ENCODE measurements at regions not wholly inside any gene's neighbourhood (a gene's known extent, or its start where the extent isn't known, plus 50 kb on each side); places are given as distances from the start of the nearest gene placed in this dataset.

DNA sequence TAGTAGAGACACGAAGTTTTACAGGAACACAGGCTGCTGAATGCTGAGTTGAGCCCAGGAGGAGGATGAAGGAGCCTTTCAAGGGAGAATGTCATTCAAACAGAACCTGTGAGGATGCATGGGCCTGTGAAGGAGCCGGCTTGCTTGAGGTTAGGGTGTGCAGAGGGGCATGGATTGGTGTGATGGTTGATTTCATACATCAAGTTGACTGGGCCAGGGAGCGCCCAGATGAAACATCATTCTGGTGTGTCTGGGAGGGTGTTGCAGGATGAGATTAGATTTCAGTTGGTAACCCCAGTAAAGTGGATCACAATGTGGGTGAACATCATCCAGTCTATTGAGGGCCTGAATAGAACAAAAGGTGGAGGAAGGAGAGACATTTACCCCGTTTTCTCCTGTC is 243.6 kb downstream of the EDEM1 start:
- H3K9me3 ChIP-seq, result no peaks in the 10 kb centered on the region
- no peak overlapping the region for H3K4me3 ChIP-seq
- H3K27me3 ChIP-seq, result no peaks in the 10 kb centered on the region
- DNase-seq, result no peak
- no peaks in the 10 kb centered on the region for H3K36me3 ChIP-seq

DNA sequence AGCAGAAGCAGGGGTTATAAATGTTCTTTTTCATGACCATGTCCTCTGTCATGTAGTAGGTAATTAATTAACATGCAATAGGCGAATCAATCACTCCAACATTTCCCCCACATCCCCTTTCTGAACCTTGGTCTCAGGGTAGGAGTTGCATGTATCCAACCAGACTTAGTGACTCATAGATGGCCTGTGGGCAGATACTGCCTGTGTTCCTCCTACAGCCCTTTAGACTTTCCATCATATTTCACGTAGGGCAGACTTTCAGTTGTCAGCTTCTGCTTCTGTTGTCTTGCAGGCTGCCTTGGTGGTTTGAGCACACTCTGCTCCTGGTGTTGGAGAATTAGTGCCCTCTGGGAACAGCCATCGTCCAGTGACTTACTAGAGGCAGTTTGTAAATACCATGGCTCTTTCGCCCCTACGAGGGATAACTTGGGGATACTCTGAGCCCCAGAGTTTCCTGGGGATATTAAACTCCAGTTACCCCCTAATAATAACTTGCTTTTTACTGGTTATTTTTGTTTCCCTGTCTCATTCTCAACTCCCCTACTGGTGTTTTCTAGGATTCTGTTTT is 244.4 kb downstream of the EDEM1 start:
- no peak for DNase-seq
- H3K9me3 ChIP-seq, result no peaks in the 10 kb centered on the region
- H3K36me3 ChIP-seq, result no peaks in the 10 kb centered on the region
- no peak overlapping the region for H3K4me3 ChIP-seq
- no peaks in the 10 kb centered on the region for H3K27me3 ChIP-seq

DNA sequence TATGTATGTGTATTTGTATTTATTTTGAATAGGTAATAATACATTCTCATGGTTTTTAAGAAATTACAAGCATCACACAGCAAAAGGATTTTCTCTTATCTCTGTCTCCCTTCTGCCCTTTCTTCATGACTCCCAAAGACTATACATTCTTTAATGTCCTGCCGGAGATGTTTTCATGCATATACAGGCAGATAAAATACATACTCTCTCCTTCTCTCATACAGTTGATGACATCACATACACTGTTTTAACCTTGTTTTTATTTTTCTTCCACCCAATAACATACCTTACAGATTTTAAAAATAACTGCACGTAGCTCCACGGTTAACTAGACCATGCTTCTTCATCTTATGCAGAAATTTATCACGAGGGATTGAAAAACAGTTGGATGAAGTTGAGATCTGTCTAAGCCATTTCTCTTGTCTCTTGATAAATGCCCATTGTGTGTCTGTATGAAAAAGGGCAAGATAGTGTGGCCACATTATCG is 249.8 kb downstream of the EDEM1 start:
- Histone ChIP-seq H3K9me3 (no peaks in the 10 kb centered on the region), H3K36me3 (no peaks in the 10 kb centered on the region), H3K4me3 (no peak overlapping the region), H3K27me3 (no peaks in the 10 kb centered on the region)
- DNase-seq, result no peak

DNA sequence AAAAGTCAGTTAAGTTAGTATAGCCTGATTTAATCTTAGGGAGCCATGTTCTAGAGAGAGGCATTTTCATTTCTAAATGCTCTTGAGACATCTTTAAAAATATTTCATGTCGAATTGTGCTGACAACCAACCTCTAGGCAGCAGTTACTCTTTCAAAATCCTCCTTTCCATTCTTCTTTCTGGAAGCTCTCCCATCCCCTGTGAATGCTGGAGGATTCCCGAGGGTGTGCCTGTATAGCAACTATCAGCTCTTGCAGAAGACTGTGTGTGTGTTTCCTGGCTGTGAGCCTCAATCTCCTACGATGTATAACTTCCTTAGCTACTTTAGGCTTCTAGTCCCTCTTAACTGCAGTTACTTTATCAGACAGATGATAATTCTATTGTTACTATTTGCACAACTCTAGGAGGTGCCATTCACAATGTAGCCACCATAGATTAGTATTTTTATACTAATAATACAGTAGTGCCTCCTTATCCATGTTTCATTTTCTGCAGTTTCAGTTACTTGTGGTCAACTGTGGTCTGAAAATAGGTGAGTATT is 250.3 kb downstream of the EDEM1 start:
- Histone ChIP-seq H3K36me3 (no peaks in the 10 kb centered on the region), H3K4me3 (no peak overlapping the region), H3K9me3 (no peaks in the 10 kb centered on the region), H3K27me3 (no peaks in the 10 kb centered on the region)
- no peak for DNase-seq

DNA sequence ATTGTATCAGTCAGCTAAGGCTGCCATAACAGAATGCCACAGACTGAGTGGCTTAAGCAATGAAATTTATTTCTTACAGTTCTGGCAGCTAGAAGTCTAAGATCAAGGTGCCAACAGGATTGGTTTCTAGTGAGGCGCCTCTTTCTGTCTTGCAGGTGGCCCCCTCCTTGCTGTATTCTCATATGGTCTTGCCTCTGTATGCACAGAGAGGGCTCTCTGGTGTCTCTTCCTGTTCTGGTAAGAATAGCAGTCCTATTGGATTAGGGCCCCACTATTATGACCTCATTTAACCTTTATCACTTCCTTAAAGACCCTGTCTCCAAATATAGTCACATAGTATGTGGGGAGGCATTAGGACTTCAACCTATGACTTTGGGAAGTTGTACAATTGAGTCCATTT is 253.9 kb downstream of the EDEM1 start:
- Histone ChIP-seq H3K36me3 (no peaks in the 10 kb centered on the region), H3K9me3 (no peaks in the 10 kb centered on the region), H3K4me3 (no peak overlapping the region), H3K27me3 (no peaks in the 10 kb centered on the region)
- DNase-seq, result no peak

DNA sequence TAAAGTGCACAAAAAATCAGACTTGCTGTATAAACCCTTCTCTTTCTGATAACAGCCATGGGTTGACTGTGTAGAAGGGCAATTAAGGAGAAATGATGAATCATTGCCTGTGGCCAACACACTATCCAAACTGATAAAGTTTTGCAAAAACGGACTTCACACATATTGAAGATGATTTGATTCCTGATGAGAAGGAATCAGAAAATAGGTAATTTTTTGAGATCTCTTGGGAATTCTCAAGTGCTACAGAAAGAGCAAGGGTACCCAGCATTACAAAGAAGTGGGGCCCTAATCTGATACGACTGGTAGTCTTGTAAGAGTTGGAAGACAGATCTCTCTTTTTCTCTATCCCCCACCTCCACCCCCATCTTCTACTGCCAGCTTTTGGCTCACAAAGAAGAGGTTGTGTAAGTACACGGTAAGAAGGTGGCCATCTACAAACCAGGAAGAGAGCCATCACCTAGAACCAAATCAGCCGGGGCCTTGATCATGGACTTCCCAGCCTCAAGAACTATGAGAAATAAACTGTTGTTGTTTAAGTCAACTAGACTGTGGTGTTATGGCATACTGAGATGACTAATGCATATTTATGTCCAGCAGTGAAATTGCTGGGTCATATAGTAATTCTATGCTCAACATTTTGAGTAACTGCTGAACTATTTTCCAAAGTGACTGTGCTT is 254.7 kb downstream of the EDEM1 start:
- no peaks in the 10 kb centered on the region for H3K9me3 ChIP-seq
- H3K36me3 ChIP-seq, result no peaks in the 10 kb centered on the region
- no peaks in the 10 kb centered on the region for H3K27me3 ChIP-seq
- no peak for DNase-seq
- H3K4me3 ChIP-seq, result no peak overlapping the region

DNA sequence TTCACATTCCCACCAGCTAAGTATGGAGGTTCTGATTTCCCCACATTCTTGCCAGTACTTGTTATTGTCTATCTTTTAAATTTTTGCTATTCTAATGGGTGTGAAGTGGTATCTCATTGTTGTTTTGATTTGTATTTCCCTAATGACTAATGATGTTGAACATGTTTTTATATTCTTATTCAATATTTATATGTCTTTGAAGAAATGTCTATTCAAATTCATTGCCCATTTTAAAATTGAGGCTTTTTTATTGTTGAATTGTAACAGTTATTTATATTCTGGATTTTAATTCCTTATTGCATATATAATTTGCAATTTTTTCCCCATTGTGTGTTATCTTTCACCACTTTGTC is 255.3 kb downstream of the EDEM1 start:
- no peaks in the 10 kb centered on the region for H3K36me3 ChIP-seq
- DNase-seq, result no peak

DNA sequence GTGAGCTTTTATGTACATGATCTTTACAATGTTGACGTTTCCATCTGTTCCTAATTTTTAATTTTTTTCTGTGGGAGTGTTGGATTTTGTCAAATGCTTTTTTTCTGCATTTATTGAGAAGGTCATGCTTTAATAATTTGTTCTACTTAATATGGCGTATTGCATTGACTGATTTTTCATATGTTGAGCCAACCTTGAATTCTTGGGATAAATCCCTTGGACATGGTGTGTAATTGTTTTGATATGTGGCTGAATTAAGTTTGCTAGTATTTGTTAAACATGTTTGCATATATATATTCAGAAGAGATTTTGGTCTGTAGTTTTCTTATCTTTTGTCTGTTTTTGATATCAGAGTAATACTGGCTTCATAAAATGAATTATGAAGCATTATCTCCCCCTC is 256.7 kb downstream of the EDEM1 start:
- DNase-seq, result no peak
- Histone ChIP-seq H3K9me3 (no peaks in the 10 kb centered on the region), H3K36me3 (no peaks in the 10 kb centered on the region), H3K4me3 (no peak overlapping the region), H3K27me3 (no peaks in the 10 kb centered on the region)

More for the DNA sequence above, 255.3 kb downstream of the EDEM1 start:
- Histone ChIP-seq H3K27me3 (no peaks in the 10 kb centered on the region), H3K9me3 (no peaks in the 10 kb centered on the region), H3K4me3 (no peak overlapping the region)

DNA sequence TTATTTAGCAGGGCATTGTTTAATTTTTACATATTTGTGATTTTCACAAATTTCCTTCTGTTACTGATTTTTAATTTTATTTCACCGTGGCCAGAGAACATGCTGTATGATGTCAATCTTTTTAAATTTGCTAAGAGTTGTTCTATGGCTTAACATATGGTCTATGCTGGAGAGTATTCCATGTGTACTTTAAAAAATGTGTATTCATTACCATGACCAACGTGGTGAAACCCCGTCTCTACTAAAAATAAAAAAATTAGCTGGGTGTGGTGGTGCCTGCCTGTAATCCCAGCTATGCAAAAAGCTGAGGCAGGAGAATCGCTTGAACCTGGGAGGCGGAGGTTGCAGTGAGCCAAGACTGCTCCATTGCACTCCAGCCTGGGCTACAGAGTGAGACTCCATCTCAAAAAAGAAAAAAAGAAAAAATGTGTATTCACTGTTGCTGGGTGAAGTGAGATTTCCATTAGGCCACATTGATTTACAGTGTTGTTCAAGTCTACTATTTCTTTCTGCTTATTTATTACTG is 258.2 kb downstream of the EDEM1 start:
- Histone ChIP-seq H3K9me3 (no peaks in the 10 kb centered on the region), H3K4me3 (no peak overlapping the region), H3K27me3 (no peaks in the 10 kb centered on the region), H3K36me3 (no peaks in the 10 kb centered on the region)
- DNase-seq, result no peak

DNA sequence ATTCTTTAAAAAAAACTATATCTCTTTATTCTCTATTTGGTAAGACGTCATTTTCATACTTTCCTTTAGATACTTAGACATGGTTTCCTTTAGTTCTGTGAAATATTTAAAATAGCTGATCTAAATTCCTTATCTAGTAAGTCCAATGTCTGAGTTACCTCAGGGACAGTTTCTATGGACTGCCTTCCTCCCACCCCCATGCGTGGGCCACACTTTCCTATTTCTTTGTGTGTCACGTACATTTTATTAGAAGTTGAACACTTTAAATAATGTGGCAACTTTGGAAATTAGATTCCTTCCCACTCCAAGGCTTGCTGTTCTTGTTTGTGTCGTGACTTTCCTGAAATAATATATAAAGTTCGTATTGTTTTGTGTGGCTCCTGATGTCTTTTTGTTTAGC is 260.7 kb downstream of the EDEM1 start:
- H3K4me3 ChIP-seq, result no peak overlapping the region
- H3K27me3 ChIP-seq, result no peaks in the 10 kb centered on the region
- DNase-seq, result no peak
- no peaks in the 10 kb centered on the region for H3K36me3 ChIP-seq
- no peaks in the 10 kb centered on the region for H3K9me3 ChIP-seq

DNA sequence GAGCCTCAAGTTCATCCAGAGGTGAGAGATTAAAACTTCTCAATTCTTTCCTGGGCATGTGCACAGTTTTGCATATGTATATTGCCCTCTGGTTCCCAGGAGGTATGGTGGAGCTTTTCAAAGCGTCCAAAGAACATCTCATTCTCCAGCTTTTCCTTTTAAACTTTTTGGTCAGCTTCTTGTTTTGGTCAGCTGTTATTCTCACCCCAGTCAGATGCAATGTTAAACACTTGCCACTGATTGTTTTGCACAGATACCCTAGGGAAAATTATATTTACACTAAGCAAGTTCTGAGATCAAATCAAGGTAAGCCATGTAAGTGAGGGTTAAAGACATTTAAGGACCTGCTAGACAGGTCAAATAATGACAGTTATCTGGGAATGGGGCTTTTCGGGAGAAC is 261.3 kb downstream of the EDEM1 start:
- no peaks in the 10 kb centered on the region for H3K27me3 ChIP-seq
- H3K36me3 ChIP-seq, result no peaks in the 10 kb centered on the region
- H3K4me3 ChIP-seq, result no peak overlapping the region
- no peak for DNase-seq
- no peaks in the 10 kb centered on the region for H3K9me3 ChIP-seq

DNA sequence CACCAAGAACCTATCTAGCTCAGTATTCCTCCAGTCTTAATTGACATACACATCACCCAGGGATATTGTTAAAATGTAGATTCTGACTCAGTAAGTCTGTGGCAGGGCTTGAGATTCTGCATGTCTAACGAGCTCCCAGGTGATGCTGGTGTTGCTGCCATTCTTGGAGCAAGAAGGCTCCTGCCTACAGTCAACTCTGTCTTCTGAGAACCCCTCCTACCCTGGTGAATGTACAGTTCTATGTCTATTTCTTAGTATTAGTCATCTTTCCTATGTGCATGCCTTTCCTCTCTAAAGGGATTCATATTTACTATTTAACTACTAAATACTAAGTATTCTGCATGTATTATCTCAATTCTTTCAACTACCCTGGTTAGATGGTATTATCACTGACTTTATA is 268.7 kb downstream of the EDEM1 start:
- no peaks in the 10 kb centered on the region for H3K9me3 ChIP-seq
- H3K4me3 ChIP-seq, result no peak overlapping the region
- no peaks in the 10 kb centered on the region for H3K27me3 ChIP-seq
- no peaks in the 10 kb centered on the region for H3K36me3 ChIP-seq
- no peak for DNase-seq

DNA sequence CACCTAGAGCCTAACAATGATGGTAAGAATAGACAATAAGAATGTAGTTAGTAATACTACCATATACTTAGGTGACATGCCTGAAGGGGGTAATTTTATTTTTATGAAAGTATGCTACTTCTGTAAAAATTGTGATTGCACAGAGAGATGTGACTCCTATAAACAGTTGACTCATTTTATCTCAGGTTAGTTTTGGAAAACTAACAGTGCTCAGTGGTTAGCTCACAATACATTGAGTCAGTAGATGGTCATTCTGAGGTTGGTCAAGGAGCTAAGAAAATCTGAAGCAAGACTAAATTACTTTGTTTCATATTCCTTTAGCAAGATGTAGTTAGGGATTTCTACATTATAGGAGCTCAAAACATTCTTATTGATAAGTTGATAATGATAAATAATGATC is 271.0 kb downstream of the EDEM1 start:
- Histone ChIP-seq H3K27me3 (no peaks in the 10 kb centered on the region), H3K4me3 (no peak overlapping the region), H3K9me3 (no peaks in the 10 kb centered on the region), H3K36me3 (no peaks in the 10 kb centered on the region)
- no peak for DNase-seq

DNA sequence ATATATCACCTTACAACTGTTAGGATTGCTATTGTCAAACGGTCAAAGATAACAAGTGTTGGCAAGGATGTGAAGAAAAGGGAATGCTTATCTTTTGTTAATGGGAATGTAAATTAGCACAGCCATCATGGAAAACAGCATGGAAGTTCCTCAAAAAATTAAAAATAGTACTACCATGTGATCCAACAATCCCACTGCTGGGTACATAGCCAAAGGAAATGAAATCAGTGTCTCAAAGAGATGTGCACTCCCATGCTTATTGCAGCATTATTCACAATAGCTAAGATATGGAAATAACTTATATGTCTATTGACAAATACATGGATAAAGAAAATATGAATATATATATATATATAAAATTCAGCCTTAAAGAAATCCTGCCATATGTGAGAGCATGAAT is 274.6 kb downstream of the EDEM1 start:
- no peak for DNase-seq
- H3K36me3 ChIP-seq, result no peaks in the 10 kb centered on the region
- no peaks in the 10 kb centered on the region for H3K9me3 ChIP-seq
- no peaks in the 10 kb centered on the region for H3K27me3 ChIP-seq
- no peak overlapping the region for H3K4me3 ChIP-seq

DNA sequence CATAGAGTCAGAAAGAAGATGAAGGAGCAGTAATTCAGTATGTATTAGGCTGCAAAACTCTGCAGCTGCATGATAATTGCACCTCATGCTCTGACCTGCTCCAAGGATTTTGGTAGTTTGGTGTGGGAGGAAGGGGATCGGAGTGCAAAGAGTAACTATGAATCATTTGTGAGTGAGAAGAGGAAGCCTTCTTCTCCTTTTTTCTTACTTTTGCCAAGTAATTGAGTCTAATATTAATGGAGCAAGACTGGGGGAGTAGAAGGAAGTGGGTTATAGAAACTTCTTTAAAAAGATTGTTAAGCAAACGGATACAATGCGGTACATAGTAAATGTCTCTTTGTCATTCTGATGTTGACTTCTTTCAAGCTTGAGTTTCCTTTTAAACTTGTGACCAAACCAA is 276.5 kb downstream of the EDEM1 start:
- no peaks in the 10 kb centered on the region for H3K9me3 ChIP-seq

DNA sequence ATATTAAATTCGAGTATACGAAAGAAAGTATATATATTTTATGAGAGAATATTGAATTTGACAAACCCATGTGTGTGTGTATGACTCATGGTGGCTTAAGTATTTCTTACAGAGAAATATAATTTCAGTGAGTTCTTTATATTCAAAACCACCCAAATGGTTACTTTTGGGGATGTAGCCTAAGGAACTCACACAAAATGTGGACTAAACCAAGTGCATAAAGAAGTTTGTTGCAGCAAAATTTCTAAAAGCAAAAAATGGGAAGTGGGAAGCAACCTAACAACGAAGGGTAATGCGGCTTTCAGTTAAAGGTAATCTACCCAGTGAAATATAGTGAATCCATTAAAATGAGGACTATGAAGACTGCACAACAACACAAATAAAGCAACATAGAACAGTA is 277.1 kb downstream of the EDEM1 start:
- H3K36me3 ChIP-seq, result no peaks in the 10 kb centered on the region
- H3K27me3 ChIP-seq, result no peaks in the 10 kb centered on the region
- no peaks in the 10 kb centered on the region for H3K9me3 ChIP-seq
- H3K4me3 ChIP-seq, result no peak overlapping the region
- no peak for DNase-seq

More for the DNA sequence above, 276.5 kb downstream of the EDEM1 start:
- no peak for DNase-seq
- H3K36me3 ChIP-seq, result no peaks in the 10 kb centered on the region
- no peak overlapping the region for H3K4me3 ChIP-seq
- no peaks in the 10 kb centered on the region for H3K27me3 ChIP-seq

DNA sequence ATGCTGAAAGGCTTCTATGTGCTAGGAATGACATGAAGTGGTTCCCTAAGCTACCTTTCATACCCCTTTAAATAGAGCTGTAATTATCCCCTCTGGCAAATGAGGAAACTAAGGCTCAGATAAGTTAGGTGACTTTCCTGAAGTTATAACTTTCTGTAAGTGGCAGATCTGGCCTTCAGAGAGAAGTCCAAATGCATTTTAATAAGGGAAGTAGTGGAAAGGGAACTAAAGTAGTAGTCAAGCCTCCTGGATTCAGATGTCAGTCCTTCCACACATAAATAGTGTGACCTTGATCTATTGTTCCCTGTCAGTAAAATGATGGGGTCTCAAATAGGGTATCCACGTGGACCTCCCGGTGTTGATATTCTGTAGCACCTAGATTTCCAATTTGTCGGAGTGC is 277.7 kb downstream of the EDEM1 start:
- no peak overlapping the region for H3K4me3 ChIP-seq
- H3K36me3 ChIP-seq, result no peaks in the 10 kb centered on the region
- no peaks in the 10 kb centered on the region for H3K27me3 ChIP-seq
- DNase-seq, result no peak
- no peaks in the 10 kb centered on the region for H3K9me3 ChIP-seq

DNA sequence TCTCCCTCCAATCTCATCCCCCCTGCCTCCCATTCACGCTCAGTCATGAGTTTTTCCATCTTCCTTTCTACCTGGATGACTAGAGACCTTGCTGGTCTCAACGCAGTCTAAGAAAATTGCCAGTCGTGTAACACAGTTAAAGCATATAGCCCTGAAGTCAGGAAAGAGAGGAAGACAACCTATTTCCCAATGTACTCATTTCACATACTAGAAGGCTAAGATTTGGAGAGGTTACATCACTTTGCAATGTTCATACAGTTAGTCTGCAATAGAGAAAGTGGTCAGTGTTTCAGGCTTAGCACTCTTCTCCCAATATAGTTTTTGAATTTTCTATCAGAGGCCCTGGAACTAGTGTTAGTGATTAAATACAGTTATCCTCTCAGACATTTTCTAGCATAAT is 278.6 kb downstream of the EDEM1 start:
- H3K36me3 ChIP-seq, result no peaks in the 10 kb centered on the region
- H3K4me3 ChIP-seq, result no peak overlapping the region
- DNase-seq, result no peak

More for the DNA sequence above, 278.6 kb downstream of the EDEM1 start:
- Histone ChIP-seq H3K9me3 (no peaks in the 10 kb centered on the region), H3K27me3 (no peaks in the 10 kb centered on the region)

Data from MG63 (cell line).